ENCODE measurements at regions not wholly inside any gene's neighbourhood (a gene's known extent, or its start where the extent isn't known, plus 50 kb on each side); places are given as distances from the start of the nearest gene placed in this dataset.

DNA sequence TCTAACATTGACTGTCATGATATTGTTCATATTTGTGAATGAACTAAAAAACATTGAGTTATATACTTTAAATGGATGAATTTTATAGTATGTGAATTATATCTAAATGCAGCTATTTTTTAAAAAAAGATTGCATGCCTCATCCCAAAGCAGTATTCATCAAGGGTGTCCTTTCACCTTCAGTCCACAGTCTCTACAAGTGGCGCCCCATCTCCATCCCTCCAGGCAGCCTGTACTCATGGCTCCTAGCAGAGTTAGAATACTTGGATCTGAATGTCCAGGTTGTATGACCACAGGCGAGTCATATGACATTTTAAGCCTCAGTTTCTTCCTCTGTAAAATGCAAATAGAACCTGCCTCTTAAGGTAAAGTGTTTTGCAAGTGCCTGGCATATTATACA is 69.8 kb downstream of the TMEM100 start:
- Histone ChIP-seq H3K27ac (no peak overlapping the region), H3K36me3 (no peaks in the 10 kb centered on the region), H3K4me1 (no peaks in the 10 kb centered on the region), H3K9me3 (no peaks in the 10 kb centered on the region), H3K4me3 (no peak overlapping the region), H3K27me3 (no peaks in the 10 kb centered on the region)
- TF ChIP-seq POLR2A (IDR thresholded peaks at IDR 0.05), result no peak
- no peak for DNase-seq

GRCh38 chr17:55652114-55652823 is 70.4 kb downstream of the TMEM100 start:
- Histone ChIP-seq H3K27ac (no peak overlapping the region), H3K4me3 (no peak overlapping the region), H3K9me3 (no peaks in the 10 kb centered on the region), H3K4me1 (no peaks in the 10 kb centered on the region), H3K27me3 (no peaks in the 10 kb centered on the region), H3K36me3 (no peaks in the 10 kb centered on the region)
- TF ChIP-seq CTCF (IDR thresholded peaks at IDR 0.05) (no peak), POLR2A (IDR thresholded peaks at IDR 0.05) (no peak)
- DNase-seq, result no peak

- H3K4me3 ChIP-seq, result no peak overlapping the region
- no peaks in the 10 kb centered on the region for H3K4me1 ChIP-seq
- no peaks in the 10 kb centered on the region for H3K9me3 ChIP-seq
- H3K27ac ChIP-seq, result no peak overlapping the region
- no peak for TF ChIP-seq POLR2A (IDR thresholded peaks at IDR 0.05)
- no peak for TF ChIP-seq CTCF (IDR thresholded peaks at IDR 0.05)
- DNase-seq, result no peak
- no peaks in the 10 kb centered on the region for H3K36me3 ChIP-seq
- no peaks in the 10 kb centered on the region for H3K27me3 ChIP-seq
Observed at GRCh38 chr17:55649957-55650597, 72.6 kb downstream of the TMEM100 start.

DNA sequence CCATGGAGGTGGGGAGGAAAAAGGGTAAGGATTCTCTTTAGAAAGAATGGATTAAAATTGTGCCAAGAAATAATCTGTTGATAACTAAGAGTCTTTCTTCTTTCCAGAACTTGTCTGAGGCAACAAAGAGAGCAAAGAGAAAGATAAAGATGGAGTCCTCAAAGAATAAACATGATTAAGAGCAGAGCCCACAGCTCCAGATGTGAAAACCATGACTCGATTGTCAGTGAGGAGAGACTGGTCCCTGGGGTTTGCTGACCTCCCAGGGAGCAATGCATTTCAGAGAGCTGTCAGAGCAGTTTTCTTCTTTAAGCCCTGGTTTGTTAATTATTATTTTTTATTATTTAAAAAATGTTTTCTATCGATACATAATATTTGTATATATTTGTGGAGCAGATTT is 74.6 kb downstream of the TMEM100 start:
- Histone ChIP-seq H3K27me3 (no peaks in the 10 kb centered on the region), H3K27ac (no peak overlapping the region), H3K4me3 (no peak overlapping the region), H3K4me1 (no peaks in the 10 kb centered on the region), H3K36me3 (no peaks in the 10 kb centered on the region), H3K9me3 (no peaks in the 10 kb centered on the region)
- TF ChIP-seq CTCF (IDR thresholded peaks at IDR 0.05) (no peak), POLR2A (IDR thresholded peaks at IDR 0.05) (no peak)
- DNase-seq, result no peak

DNA sequence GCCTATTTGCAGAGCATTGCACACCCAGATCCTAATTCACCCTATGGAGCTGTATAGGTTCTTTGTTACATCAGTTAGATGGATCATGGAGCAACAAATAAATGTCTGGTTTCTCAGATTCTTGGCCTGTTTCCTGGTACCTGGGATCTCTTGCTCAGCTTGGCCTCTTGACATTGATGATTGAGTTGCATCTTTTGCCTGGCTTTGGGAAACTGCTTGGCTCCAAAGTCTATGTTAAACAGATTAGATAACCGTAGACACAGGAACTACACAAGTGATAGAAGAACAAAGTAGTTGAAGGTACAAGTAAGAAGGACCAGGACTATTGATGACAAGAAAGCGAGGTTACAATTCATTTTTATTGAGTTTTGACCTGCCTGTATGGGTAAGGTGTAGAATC is 77.3 kb downstream of the TMEM100 start:
- Histone ChIP-seq H3K27ac (no peak overlapping the region), H3K9me3 (no peaks in the 10 kb centered on the region), H3K4me3 (no peak overlapping the region), H3K36me3 (no peaks in the 10 kb centered on the region), H3K4me1 (no peaks in the 10 kb centered on the region), H3K27me3 (no peaks in the 10 kb centered on the region)
- TF ChIP-seq POLR2A (IDR thresholded peaks at IDR 0.05), result no peak
- TF ChIP-seq CTCF (IDR thresholded peaks at IDR 0.05), result no peak
- no peak for DNase-seq

DNA sequence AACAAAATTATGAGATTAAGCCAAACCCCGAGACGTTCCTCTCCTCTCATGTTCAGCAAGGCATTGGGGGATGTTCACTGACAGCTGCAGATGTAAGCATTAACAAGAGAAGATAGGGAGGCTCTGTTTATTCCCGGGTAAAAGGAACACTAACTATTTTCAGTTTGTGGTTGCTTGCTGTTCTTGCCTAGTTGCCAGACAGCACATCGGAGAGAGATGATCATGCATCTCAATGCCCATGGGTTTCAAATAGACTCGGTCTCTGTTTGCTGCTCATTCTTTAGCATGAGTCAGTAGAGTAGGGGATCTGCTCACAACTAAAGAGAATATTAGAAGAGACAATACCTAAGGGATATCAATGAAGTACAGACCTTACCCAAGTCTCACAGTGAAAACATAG is 78.3 kb downstream of the TMEM100 start:
- Histone ChIP-seq H3K36me3 (no peaks in the 10 kb centered on the region), H3K27ac (no peak overlapping the region), H3K4me1 (no peaks in the 10 kb centered on the region), H3K27me3 (no peaks in the 10 kb centered on the region), H3K9me3 (no peaks in the 10 kb centered on the region), H3K4me3 (no peak overlapping the region)
- no peak for DNase-seq
- TF ChIP-seq POLR2A (IDR thresholded peaks at IDR 0.05), result no peak
- no peak for TF ChIP-seq CTCF (IDR thresholded peaks at IDR 0.05)
